GM12878 (cell line): ENCODE measurements at regions not wholly inside any gene's neighbourhood (a gene's known extent, or its start where the extent isn't known, plus 50 kb on each side); places are given as distances from the start of the nearest gene placed in this dataset.

Experiments
- EP300 ChIP-seq, 2 experiments: fragments of 150-350 bp in 1 of 2; IDR thresholded peaks; 2 replicates each; pipeline ENCODE4 v1.6.1; 2011 to 2012; ENCODE audit warnings: low read depth in 2 of 2, low read length in 2 of 2, borderline replicate concordance in 1 of 2, improper control_type of control experiment in 1 of 2, inconsistent platforms in 1 of 2; ENCODE audit not compliant: control insufficient read depth in 1 of 2
- FOXM1 ChIP-seq: IDR thresholded peaks from 2 replicates; pipeline ENCODE4 v1.6.1; 2012; ENCODE audit warnings: low read depth, mild to moderate bottlenecking, inconsistent platforms, low read length, moderate library complexity
- GATAD2B ChIP-seq: fragments of 450-650 bp; conservative IDR thresholded peaks from 2 replicates; pipeline ENCODE4 v1.6.1; 2017; ENCODE audit warnings: low read depth, mild to moderate bottlenecking, moderate library complexity
- IKZF2 ChIP-seq, 2 experiments: fragments of 450-650 bp; IDR thresholded peaks; 2 replicates each; pipeline ENCODE4 v1.6.1; 2017; ENCODE audit warnings: mild to moderate bottlenecking in 2 of 2, moderate library complexity in 2 of 2
- KDM1A ChIP-seq: fragments of 200-600 bp; sonication (generic); IDR thresholded peaks from 2 replicates; pipeline ENCODE4 v1.6.1; 2016; ENCODE audit warnings: borderline replicate concordance
- POLR2A ChIP-seq: IDR thresholded peaks from 2 replicates; pipeline ENCODE4 v1.6.1; 2011; ENCODE audit warnings: low read depth, mild to moderate bottlenecking, low read length
- TAF1 ChIP-seq: IDR thresholded peaks from 2 replicates; pipeline ENCODE4 v1.6.1; 2011; ENCODE audit warnings: mild to moderate bottlenecking, low read depth, low read length, borderline replicate concordance
- ZNF274 ChIP-seq: IDR thresholded peaks from one replicate; pipeline ENCODE4 v1.8.0; 2011; ENCODE audit not compliant: insufficient read length, insufficient read depth
- TF ChIP-seq, protein P1 (sequence below), 3 experiments: IDR thresholded peaks in 2 of 3; conservative IDR thresholded peaks in 1 of 3; 2 replicates each; pipeline ENCODE4 v1.5.1; 2011; ENCODE audit warnings: low read depth in 3 of 3, low read length in 3 of 3, mild to moderate bottlenecking in 3 of 3, control low read depth in 2 of 3, moderate library complexity in 2 of 3, inconsistent platforms in 1 of 3, mixed read lengths in 1 of 3; ENCODE audit not compliant: control insufficient read depth in 2 of 3, insufficient read depth in 1 of 3; ENCODE audit errors: extremely low read depth in 1 of 3

- TF ChIP-seq KDM1A (no peak), POLR2A (no peak), ZNF274 (no peak), EP300 (IDR thresholded peaks at IDR 0.05; ENCODE audit: borderline replicate concordance in 1 of 2, control insufficient read depth in 1 of 2, low read depth in 2 of 2, low read length in 2 of 2) (no peak), TAF1 (no peak), IKZF2 (IDR thresholded peaks at IDR 0.05) (no peak), GATAD2B (no peak), FOXM1 (no peak)
- TF ChIP-seq, protein P1, sequence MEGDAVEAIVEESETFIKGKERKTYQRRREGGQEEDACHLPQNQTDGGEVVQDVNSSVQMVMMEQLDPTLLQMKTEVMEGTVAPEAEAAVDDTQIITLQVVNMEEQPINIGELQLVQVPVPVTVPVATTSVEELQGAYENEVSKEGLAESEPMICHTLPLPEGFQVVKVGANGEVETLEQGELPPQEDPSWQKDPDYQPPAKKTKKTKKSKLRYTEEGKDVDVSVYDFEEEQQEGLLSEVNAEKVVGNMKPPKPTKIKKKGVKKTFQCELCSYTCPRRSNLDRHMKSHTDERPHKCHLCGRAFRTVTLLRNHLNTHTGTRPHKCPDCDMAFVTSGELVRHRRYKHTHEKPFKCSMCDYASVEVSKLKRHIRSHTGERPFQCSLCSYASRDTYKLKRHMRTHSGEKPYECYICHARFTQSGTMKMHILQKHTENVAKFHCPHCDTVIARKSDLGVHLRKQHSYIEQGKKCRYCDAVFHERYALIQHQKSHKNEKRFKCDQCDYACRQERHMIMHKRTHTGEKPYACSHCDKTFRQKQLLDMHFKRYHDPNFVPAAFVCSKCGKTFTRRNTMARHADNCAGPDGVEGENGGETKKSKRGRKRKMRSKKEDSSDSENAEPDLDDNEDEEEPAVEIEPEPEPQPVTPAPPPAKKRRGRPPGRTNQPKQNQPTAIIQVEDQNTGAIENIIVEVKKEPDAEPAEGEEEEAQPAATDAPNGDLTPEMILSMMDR (IDR thresholded peaks at IDR 0.05 in 2 of 3, conservative IDR thresholded peaks at IDR 0.05 in 1 of 3; ENCODE audit: control insufficient read depth in 2 of 3, extremely low read depth in 1 of 3, insufficient read depth in 1 of 3, low read depth in 3 of 3, low read length in 3 of 3): no peak
Measured at GRCh38 chr4:13986548-13986947, 359.0 kb upstream of the BOD1L1 start.
